ENCODE measurements at regions not wholly inside any gene's neighbourhood (a gene's known extent, or its start where the extent isn't known, plus 50 kb on each side); places are given as distances from the start of the nearest gene placed in this dataset.

- TF ChIP-seq POLR2A (IDR thresholded peaks at IDR 0.05) (no peak), CTCF (IDR thresholded peaks at IDR 0.05 in 8 of 11, conservative IDR thresholded peaks at IDR 0.05 in 3 of 11) (no peak), POLR2AphosphoS5 (IDR thresholded peaks at IDR 0.05) (no peak)
Observed at GRCh38 chr12:83190631-83191390, 504.1 kb downstream of the TMTC2 start.

Measured in spleen (tissue), 7 donors.